CD4-positive, alpha-beta T cell treated with Interleukin-1 beta for 1 hour (primary cell): ENCODE measurements at regions not wholly inside any gene's neighbourhood (a gene's known extent, or its start where the extent isn't known, plus 50 kb on each side); places are given as distances from the start of the nearest gene placed in this dataset.
A peak's percentile ranks its signal among the peaks of the same experiment; 100 is the strongest.

ENCODE experiments used
- DNase-seq, 2 donors: peaks; one replicate each; pipeline ENCODE4 v3.0.0-alpha.2; 2020 to 2022

DNA sequence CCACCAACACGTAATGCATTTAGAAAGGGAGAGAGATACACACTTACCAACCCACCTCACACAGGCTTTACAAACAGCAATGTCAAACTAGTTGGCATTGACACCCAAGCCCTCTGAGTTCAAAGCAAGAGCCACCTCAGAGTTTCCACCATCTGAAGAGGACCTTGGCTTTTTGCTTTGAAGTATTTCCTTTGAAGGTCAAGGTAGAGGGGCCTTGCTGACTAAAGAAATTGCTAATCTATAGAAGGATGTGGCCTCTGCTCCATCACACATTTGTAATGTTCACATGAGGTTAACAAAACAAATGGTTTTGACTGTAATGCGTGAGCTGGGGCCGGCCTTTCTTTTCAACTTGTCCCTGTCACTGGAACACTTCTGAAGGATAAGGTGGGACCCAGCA, 117.7 kb downstream of the POLR2M start:
- no peak for DNase-seq

- DNase-seq = no peak
Observed at GRCh38 chr15:57827021-57827420, 120.5 kb downstream of the POLR2M start.

DNA sequence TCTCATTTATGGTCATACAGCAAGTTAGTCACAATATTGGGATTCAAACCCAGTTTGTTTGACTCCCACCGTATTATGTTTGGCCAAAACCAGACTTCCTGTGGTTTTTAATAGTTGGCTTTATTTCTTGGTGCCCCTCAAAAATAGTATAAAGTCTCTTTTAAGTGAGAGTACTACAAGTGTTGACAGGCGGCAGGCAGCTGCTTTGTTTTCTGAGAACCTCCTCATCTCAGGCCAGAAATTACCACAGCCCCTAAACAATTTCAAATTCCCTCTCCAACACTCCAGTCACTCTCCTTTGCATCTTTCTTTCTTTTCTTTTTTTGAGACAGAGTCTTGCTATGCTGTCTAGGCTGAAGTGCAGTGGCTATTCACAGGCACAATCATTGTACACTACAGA, 121.5 kb downstream of the POLR2M start:
- DNase-seq = no peak

GRCh38 chr15:57832183-57832582, 125.7 kb downstream of the POLR2M start:
- no peak for DNase-seq

GRCh38 chr15:57835119-57835518, 128.6 kb downstream of the POLR2M start:
- no peak for DNase-seq

GRCh38 chr15:57849317-57849716, 142.8 kb downstream of the POLR2M start:
- DNase-seq = no peak

DNA sequence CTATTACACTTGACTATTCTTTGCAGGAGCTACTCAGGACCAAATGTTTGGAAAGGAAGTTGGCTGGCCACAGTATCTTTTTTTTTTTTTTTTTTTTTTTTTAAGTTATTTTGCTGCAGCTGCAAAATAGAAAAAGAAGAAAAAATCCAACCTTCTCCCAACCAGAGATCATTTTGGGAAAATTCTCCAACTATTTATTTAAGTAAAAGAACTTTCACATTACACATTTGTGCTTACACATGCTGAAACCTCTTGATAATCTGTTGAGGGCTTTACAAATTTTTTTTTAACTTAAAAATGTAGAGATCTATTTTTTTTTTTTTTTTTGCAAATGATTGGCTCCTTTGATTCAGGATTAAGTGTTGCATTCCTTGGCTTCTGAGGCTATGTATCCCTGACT, 148.0 kb downstream of the POLR2M start:
- DNase-seq = no peak

- DNase-seq = no peak
Observed at GRCh38 chr15:57857871-57858270, 151.4 kb downstream of the POLR2M start.

DNA sequence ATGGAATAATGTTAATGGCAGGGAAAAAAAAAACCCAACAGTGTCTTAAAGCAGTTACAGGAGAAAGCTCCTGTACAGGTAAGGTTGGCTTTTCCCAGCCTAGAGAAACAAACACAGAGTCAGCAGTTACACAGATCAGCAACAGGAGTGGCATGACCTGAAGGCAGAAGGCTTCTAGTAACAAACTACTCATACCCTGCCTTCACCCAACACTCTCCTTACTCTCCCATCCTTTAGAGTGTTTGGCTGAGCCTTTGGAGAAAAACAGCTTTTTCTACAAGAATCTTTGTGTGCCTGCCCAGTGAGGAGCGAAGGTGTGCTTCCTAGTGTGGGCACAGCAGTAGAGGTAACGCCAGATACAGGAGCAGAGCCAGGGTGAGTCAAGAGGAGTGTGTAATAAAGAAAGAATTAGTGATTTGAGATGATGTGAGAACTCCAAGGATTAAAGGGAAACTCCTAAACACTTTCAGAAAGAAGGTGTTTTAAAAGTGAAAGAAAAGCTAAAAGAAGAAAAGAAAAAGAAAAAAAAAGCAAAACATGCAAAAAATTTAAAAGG, 152.7 kb downstream of the POLR2M start:
- no peak for DNase-seq

- DNase-seq = peak in 1 of 2 donors; percentile 49
Observed at GRCh38 chr15:57861034-57861638, 154.6 kb downstream of the POLR2M start.

DNA sequence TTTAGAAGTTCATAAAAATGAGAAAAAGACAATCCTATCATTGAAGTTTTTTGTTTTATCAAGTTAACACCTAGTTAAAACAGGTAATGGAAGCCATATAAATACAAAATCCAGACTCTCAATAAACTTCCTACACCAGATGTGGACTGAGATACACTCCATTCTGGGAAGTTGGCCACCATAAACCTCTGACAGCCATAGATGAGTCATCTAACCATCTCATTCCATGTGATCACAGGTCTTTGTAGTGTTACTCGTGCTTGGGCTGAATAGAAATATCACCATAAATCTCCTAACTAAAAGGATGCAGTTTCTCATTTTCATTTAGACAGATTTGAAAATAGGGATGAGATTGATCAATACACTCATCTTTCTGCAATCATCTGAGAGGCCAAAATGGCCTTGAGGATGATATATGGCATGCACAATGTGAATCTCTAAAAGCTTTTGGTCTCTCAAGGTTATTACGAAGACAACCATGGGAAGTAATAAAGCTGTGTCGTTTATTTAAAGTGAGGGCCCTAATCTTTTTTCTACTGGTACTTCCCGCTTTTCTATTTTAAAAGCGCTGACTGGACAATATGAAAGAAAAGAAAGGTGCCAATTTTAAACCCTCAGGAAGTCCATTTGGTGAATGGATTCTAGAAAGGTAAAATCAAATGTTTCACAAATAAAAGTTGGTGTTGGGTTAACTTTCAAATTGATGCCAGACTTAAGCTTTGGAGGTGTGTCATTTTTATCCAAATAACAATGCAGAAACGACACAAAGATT, 155.5 kb downstream of the POLR2M start:
- no peak for DNase-seq

DNA sequence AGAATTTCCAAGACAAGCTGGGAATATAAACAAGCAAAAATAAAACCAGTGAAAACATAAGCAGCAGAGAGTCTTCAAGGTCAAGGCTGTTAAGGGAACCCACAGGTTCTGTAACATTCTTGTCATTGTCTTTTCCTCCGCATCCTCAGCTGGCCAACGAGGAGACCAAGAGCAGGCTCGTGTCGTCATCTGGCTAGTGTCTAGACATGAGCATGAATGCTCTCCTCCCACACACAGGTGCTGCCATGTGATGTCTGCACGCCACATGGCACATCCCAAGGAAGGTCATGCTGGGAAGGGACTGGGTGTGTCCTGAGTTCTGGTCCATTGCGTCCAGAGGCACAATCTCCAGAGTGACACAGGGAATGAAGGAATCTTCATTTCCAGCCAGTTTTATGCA, 156.2 kb downstream of the POLR2M start:
- DNase-seq = no peak

- DNase-seq = no peak
Observed at GRCh38 chr15:57865294-57865693, 158.8 kb downstream of the POLR2M start.

- peak; percentile 19 to 30 for DNase-seq
Observed at GRCh38 chr15:57866149-57866736, 159.7 kb downstream of the POLR2M start.

- DNase-seq = no peak
Observed at GRCh38 chr15:57867970-57868798, 161.7 kb downstream of the POLR2M start.

DNA sequence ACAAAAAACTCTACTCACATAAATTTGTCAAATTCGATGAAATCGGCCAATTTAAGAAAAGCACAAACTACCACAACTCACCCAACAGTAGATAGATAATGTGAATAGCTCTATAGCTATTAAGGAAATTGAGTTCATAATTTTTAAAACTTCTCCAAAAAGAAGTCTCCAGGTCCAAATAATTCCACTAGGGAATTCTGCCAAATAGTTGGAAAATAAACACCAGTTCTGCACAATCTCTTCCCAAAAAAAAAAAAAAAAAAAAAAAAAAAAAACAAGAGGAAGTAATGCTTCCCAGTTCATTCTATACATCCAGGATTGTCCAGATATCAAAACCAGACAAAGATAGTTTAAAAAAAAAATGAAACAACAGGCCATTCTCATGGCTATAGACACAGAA, 164.2 kb downstream of the POLR2M start:
- DNase-seq = no peak

GRCh38 chr15:57872281-57873030, 165.9 kb downstream of the POLR2M start:
- DNase-seq = no peak

DNA sequence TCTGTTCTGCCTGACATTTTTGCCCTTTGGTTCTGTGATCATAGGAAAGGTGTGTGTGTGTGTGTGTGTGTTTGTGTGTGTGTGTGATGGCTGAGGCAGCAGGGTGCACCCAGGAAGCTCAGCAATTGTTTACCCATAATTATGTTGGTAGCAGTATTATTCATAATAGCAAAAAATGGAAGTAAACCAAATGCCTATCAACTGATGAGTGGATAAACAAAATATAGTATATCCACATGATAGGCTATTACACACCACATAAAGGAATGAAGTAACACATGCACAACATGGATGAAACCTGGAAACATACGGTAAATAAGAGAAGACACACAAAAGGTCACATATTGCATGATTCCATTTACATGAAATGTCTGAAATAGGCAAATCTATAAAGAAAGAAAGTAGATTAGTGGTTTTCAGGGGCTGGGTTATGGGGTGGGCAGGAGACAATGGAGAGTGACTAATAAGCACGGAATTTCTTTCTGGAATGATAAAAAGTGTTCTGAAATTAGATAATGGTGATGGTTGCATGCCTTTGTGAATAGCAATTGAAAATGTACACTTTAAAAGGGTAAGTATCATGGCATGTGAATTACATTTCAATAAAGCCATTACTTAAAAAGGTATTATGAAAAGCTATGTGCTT, 167.2 kb downstream of the POLR2M start:
- DNase-seq = no peak

DNA sequence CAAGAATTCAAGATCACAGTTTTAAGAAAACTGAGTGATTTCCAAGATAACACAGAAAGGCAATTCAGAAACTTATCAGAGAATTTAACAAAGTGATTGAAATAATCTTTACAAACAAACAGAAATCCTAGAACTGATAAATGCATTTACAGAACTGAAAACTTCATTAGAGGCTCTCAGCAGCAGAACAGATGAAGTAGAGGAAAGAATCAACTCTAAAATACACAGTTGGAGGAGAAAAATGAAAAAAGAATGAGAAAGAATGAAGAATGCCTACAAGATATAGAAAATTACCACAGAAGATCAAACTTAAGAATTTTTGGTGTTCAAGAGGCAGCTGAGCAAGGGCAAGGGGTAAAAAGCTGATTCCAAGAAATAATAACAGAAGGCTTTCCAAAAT, 168.8 kb downstream of the POLR2M start:
- DNase-seq = no peak

DNA sequence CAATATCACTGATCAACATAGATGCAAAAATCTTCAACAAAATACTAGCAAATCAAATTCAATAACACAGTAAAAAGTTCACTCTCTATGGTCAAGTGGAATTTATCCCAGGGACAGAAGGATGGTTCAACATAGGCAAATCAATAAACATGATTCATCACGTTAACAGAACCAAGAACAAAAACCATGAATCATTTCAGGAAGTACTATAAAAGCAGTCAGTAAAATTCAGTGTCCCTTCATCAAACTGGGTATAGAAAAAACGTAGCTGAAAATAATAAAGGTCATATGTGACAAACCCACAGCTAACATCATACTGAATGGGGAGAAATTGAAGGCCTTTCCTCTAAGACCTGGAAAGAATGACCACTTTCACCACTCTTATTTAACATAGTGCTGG, 172.1 kb downstream of the POLR2M start:
- DNase-seq = no peak

DNA sequence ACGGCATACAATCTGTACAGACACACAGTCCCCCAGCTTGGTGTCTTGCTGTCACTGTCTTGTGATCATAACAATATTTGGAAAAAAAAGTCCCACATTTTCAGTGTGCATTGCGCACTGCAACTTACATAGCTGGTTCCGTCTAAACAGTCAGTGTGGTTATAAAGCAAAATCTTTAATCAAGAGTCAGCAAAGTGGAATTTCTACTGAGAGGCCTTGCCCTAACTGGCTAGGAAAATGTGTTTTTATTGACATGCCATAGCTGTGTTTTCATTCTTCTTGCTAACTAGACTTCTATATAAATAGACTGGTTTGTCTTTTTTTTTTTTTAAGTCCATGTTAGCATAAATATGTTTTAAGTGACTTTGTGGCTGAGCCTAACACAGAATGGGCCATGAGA, 174.8 kb downstream of the POLR2M start:
- DNase-seq = no peak

DNA sequence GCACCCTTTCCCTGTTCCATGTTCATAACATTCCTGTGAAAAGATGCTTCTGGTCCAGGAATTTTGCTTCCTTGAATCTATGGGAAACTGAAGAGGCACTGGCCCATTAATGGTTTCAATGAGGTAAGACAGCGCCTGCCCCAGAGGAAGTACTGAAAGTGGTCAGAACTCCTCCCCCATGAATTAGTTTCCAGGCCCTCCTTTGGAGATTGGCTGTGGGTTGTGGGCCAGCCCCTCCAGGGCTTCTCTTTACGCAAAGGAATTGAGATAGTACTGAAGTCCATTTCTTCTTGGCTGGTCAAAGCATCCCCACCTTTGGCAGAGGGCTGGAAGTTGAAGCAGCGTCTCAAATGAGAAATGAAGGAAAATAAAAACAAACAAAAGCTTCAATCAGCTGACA, 175.5 kb downstream of the POLR2M start:
- no peak for DNase-seq
